ENCODE measurements at regions not wholly inside any gene's neighbourhood (a gene's known extent, or its start where the extent isn't known, plus 50 kb on each side); places are given as distances from the start of the nearest gene placed in this dataset.

- TF ChIP-seq POLR2A (IDR thresholded peaks at IDR 0.05; ENCODE audit: extremely low read depth, insufficient read length) (no peak), CTCF (IDR thresholded peaks at IDR 0.05; ENCODE audit: low read depth, low read length) (no peak)
Observed at GRCh38 chr15:98195796-98196195, 235.3 kb downstream of the ARRDC4 start.

Measured in NB4 (cell line).